Upper lobe of left lung (tissue), 6 donors: ENCODE measurements at regions not wholly inside any gene's neighbourhood (a gene's known extent, or its start where the extent isn't known, plus 50 kb on each side); places are given as distances from the start of the nearest gene placed in this dataset.

Experiments used
- ATAC-seq, 2 donors: fragments of 200-7000 bp; cut with Tn5 transposase; one replicate each; pipeline ENCODE4 v1.9.1; 2022; ENCODE audit warnings: mild to moderate bottlenecking in 2 of 2, moderate library complexity in 2 of 2; ENCODE audit not compliant: low FRiP score in 2 of 2
- DNase-seq, 2 donors: peaks; one replicate each; pipeline ENCODE4 v3.0.0-alpha.2; 2019 to 2020
- H3K27ac ChIP-seq, 4 donors: fragments of 200-600 bp; sonication (generic); one replicate each; pipeline ENCODE4 v1.5.1; 2016 to 2019
- H3K27me3 ChIP-seq, 4 donors: fragments of 200-600 bp; sonication (generic); one replicate each; pipeline ENCODE4 v1.5.1; 2017 to 2019
- H3K36me3 ChIP-seq, 4 donors: fragments of 200-600 bp; sonication (generic); one replicate each; pipeline ENCODE4 v1.5.1; 2016 to 2019
- H3K4me1 ChIP-seq, 4 donors: fragments of 200-600 bp; sonication (generic); one replicate each; pipeline ENCODE4 v1.5.1; 2018 to 2019
- H3K4me3 ChIP-seq, 4 donors: fragments of 200-600 bp; sonication (generic); one replicate each; pipeline ENCODE4 v1.5.1; 2017 to 2019; ENCODE audit warnings: mild to moderate bottlenecking in 2 of 4, moderate library complexity in 1 of 4
- H3K9me3 ChIP-seq, 4 donors: fragments of 200-600 bp; sonication (generic); one replicate each; pipeline ENCODE4 v1.5.1; 2018 to 2019
- EP300 ChIP-seq, 4 donors: sonication (generic); formaldehyde crosslinking; IDR thresholded peaks; one replicate each; pipeline ENCODE4 v1.5.1; 2017; ENCODE audit warnings: antibody characterized with exemption in 4 of 4, control low read depth in 2 of 4
- POLR2A ChIP-seq, 4 donors: fragments of 450-650 bp; IDR thresholded peaks; one replicate each; pipeline ENCODE4 v1.5.1; 2016 to 2017; ENCODE audit warnings: antibody characterized with exemption in 4 of 4, mild to moderate bottlenecking in 2 of 4
- POLR2AphosphoS5 ChIP-seq, 2 donors: sonication (generic); formaldehyde crosslinking; IDR thresholded peaks; one replicate each; pipeline ENCODE4 v1.5.1; 2017; ENCODE audit warnings: antibody characterized with exemption in 2 of 2
- WGBS, 2 donors: methylation state at CpG; one replicate each; pipeline ENCODE4 v1.1.5; 2017 to 2018; 5-methylcytosine and 5-hydroxymethylcytosine counted together
- TF ChIP-seq, protein P1 (sequence below), 6 experiments: fragments of 450-650 bp in 4 of 6; fragments of 200-600 bp in 2 of 6; sonication (generic) in 2 of 6; IDR thresholded peaks; one replicate each; pipeline ENCODE4 v1.5.1; 2016 to 2019; ENCODE audit warnings: antibody characterized with exemption in 6 of 6
- donor health status: DM: no; HTN: no; CAD: no; lungs with moderate emphysema.
- donor health status: DM: no; HTN: yes; CAD: no; lungs with severe emphysema.

DNA sequence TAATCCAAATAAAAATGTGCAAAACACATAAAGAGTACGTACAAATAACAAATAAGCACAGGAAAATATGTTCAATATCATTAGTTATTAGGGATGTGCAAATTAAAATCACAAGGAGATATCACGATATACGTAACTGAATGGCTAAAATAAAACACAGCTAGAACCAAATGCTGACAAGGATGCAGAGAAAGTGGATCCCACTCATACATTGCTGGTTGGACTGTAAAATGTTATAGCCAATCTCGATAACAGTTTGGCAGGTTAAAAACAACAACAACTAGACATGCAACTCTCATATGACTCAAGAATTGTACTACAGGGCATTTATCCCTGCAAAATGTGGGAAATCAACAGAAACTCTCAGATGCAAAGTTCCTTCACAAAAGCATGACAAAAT lies 553.9 kb downstream of the ADCYAP1 start:
- DNase-seq (no peak), ATAC-seq (no peak)
- H3K36me3 ChIP-seq, result no peaks in the 10 kb centered on the region
- H3K9me3 ChIP-seq, result no peaks in the 10 kb centered on the region
- WGBS, 2 donors, result 43 to 59% methylated on average over 4 of the region's 4 CpGs
- H3K4me1 ChIP-seq, result no peaks in the 10 kb centered on the region
- H3K27ac ChIP-seq, result no peak overlapping the region
- no peaks in the 10 kb centered on the region for H3K27me3 ChIP-seq
- H3K4me3 ChIP-seq, result no peak overlapping the region
- TF ChIP-seq EP300 (IDR thresholded peaks at IDR 0.05), result no peak
- TF ChIP-seq POLR2AphosphoS5 (IDR thresholded peaks at IDR 0.05), result no peak
- TF ChIP-seq POLR2A (IDR thresholded peaks at IDR 0.05), result no peak
- TF ChIP-seq, protein P1, sequence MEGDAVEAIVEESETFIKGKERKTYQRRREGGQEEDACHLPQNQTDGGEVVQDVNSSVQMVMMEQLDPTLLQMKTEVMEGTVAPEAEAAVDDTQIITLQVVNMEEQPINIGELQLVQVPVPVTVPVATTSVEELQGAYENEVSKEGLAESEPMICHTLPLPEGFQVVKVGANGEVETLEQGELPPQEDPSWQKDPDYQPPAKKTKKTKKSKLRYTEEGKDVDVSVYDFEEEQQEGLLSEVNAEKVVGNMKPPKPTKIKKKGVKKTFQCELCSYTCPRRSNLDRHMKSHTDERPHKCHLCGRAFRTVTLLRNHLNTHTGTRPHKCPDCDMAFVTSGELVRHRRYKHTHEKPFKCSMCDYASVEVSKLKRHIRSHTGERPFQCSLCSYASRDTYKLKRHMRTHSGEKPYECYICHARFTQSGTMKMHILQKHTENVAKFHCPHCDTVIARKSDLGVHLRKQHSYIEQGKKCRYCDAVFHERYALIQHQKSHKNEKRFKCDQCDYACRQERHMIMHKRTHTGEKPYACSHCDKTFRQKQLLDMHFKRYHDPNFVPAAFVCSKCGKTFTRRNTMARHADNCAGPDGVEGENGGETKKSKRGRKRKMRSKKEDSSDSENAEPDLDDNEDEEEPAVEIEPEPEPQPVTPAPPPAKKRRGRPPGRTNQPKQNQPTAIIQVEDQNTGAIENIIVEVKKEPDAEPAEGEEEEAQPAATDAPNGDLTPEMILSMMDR (IDR thresholded peaks at IDR 0.05), result no peak

DNA sequence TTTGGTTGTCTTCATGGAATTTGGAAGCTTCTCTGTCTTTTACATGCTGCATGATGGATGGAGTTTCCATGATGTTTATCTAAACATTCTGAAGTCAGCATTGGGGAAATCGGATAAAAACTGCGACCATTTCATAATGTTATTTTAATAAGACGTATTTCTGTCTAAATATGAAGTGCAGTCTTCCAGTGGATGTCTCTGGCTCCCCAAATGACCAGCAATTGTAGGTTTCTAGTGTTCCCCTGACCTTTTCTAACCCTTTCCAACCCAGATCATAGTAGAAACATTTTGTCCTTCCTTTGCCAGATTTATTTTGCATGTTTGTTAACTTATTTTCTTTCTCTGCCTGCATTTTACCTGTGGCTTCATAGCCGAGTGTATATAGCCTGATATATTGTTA lies 559.3 kb downstream of the ADCYAP1 start:
- no peaks in the 10 kb centered on the region for H3K27me3 ChIP-seq
- no peaks in the 10 kb centered on the region for H3K9me3 ChIP-seq
- no peak for DNase-seq
- no peak for ATAC-seq
- no peaks in the 10 kb centered on the region for H3K36me3 ChIP-seq
- 64% methylated on average over 4 of the region's 4 CpGs for WGBS, 2 donors
- H3K27ac ChIP-seq, result no peak overlapping the region
- TF ChIP-seq POLR2AphosphoS5 (IDR thresholded peaks at IDR 0.05) (no peak), POLR2A (IDR thresholded peaks at IDR 0.05) (no peak), EP300 (IDR thresholded peaks at IDR 0.05) (no peak)
- TF ChIP-seq, protein P1 (IDR thresholded peaks at IDR 0.05), result no peak
- H3K4me3 ChIP-seq, result no peak overlapping the region
- no peaks in the 10 kb centered on the region for H3K4me1 ChIP-seq

DNA sequence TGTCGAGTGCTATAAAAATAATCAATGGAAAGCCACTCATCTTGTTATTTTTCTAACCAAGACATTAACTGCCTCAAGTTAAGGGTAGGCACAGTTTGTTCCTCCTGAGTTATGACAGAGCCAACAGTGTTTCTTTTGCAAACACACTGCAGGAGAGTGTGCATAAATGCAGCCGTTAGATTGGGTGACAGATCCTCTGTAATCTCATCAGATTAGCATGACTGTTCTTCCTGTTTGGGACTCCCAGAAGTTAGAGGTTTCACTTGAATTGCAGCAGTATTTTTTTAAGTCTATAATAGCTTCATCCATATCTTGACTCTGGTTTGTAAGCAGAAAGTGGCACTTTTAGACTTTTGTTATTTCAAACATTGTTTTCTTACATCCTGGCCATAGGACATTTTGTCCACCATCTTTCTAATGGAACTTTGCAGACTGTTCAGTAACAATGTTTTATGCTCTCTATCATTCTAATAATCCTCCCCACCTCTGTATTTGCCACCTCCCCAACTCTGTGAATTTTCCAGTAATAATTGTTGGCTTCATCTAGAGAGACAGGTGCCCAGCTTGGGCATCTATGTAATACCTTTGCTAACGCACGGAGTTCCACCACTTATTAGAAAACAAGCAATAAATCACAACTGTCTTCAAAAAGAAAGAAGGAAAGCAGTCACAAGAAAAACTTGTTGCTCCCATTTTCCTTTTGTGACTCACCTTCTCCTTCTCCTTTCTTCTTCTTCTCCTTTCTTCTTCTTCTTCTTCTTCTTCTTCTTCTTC lies 560.0 kb downstream of the ADCYAP1 start:
- WGBS, 2 donors, result 40 to 55% methylated on average over 4 of the region's 4 CpGs
- Histone ChIP-seq H3K4me1 (no peaks in the 10 kb centered on the region), H3K4me3 (no peak overlapping the region), H3K36me3 (no peaks in the 10 kb centered on the region), H3K27ac (no peak overlapping the region), H3K9me3 (no peaks in the 10 kb centered on the region), H3K27me3 (no peaks in the 10 kb centered on the region)
- ATAC-seq (no peak), DNase-seq (no peak)
- no peak for TF ChIP-seq POLR2AphosphoS5 (IDR thresholded peaks at IDR 0.05)
- TF ChIP-seq, protein P1 (IDR thresholded peaks at IDR 0.05), result no peak
- no peak for TF ChIP-seq EP300 (IDR thresholded peaks at IDR 0.05)
- TF ChIP-seq POLR2A (IDR thresholded peaks at IDR 0.05), result no peak

DNA sequence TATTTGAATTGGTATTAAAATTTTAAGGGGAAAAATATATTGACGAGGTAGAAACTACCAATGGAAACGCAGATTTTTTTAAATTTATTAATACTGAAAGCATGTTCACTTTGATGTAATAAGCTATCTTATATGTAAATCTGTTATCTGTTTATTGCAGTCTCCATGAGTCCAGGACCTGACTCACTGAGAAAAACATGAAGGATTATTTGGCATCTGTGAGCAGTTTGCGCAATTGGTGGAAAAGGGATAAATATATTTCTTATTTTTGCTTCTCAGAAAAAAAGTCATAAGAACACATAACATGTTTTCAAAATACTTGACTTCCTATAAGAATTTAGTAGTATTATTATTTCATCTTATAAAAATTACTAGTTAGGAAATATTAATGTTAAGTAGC lies 561.4 kb downstream of the ADCYAP1 start:
- H3K9me3 ChIP-seq, result no peaks in the 10 kb centered on the region
- no peak for TF ChIP-seq POLR2A (IDR thresholded peaks at IDR 0.05)
- TF ChIP-seq EP300 (IDR thresholded peaks at IDR 0.05), result no peak
- TF ChIP-seq POLR2AphosphoS5 (IDR thresholded peaks at IDR 0.05), result no peak
- TF ChIP-seq, protein P1 (IDR thresholded peaks at IDR 0.05), result no peak
- ATAC-seq (no peak), DNase-seq (no peak)
- H3K4me3 ChIP-seq, result no peak overlapping the region
- H3K36me3 ChIP-seq, result no peaks in the 10 kb centered on the region
- H3K4me1 ChIP-seq, result no peaks in the 10 kb centered on the region
- WGBS, 2 donors, result 86 to 94% methylated on average over 3 of the region's 3 CpGs
- H3K27ac ChIP-seq, result no peak overlapping the region
- no peaks in the 10 kb centered on the region for H3K27me3 ChIP-seq

DNA sequence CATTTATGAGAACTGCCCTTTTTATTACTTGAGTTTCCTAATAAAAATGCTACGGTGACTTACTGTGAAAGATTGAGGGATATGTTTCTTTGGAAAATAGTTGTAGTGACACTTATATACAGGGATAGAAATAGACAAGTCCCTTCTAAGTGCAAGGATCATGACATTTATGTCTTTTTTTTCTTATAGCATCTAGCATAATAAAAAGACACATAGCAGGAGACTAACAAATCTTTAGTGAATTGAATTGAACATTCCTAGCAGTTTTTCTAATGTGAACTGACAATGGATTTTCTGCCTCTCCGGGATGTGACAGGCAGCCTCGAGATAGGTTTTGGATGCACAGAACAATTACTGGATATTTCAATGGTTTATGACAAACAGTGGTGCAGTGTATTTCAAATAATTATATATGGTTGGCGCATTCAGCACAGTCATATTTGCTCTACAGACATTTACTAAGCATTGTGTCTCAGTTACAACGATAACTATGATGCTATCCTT lies 562.8 kb downstream of the ADCYAP1 start:
- ATAC-seq (no peak), DNase-seq (no peak)
- Histone ChIP-seq H3K9me3 (no peaks in the 10 kb centered on the region), H3K27me3 (no peaks in the 10 kb centered on the region), H3K4me1 (no peaks in the 10 kb centered on the region), H3K27ac (no peak overlapping the region), H3K4me3 (no peak overlapping the region), H3K36me3 (no peaks in the 10 kb centered on the region)
- 66 to 76% methylated on average over 5 of the region's 5 CpGs for WGBS, 2 donors
- TF ChIP-seq EP300 (IDR thresholded peaks at IDR 0.05) (no peak), POLR2A (IDR thresholded peaks at IDR 0.05) (no peak), POLR2AphosphoS5 (IDR thresholded peaks at IDR 0.05) (no peak)
- TF ChIP-seq, protein P1 (IDR thresholded peaks at IDR 0.05), result no peak
